Esophagus muscularis mucosa (tissue), 4 donors: ENCODE measurements at regions not wholly inside any gene's neighbourhood (a gene's known extent, or its start where the extent isn't known, plus 50 kb on each side); places are given as distances from the start of the nearest gene placed in this dataset.
A peak's percentile ranks its signal among the peaks of the same experiment; 100 is the strongest.

Experiments
- DNase-seq: peaks from one replicate; pipeline ENCODE4 v3.0.0-alpha.2; 2017; ENCODE audit errors: extremely low spot score
- H3K27ac ChIP-seq, 4 donors: fragments of 200-600 bp; sonication (generic); replicated peaks in 1 of 4; 1 replicate in 3 of 4; 2 replicates in 1 of 4; pipeline ENCODE4 v1.5.1; 2016 to 2019; ENCODE audit warnings: mild to moderate bottlenecking in 1 of 4
- H3K27me3 ChIP-seq, 4 donors: fragments of 200-600 bp; sonication (generic); one replicate each; pipeline versions ENCODE4 v1.5.1 to v1.6.0; 2016 to 2019
- H3K36me3 ChIP-seq, 4 donors: fragments of 200-600 bp; sonication (generic); one replicate each; pipeline ENCODE4 v1.5.1; 2016 to 2019
- H3K4me1 ChIP-seq, 4 donors: fragments of 200-600 bp; sonication (generic); one replicate each; pipeline ENCODE4 v1.5.1; 2016 to 2019
- H3K4me3 ChIP-seq, 4 donors: fragments of 200-600 bp; sonication (generic); 1 replicate in 2 of 4; 2 replicates in 2 of 4; pipeline ENCODE4 v1.5.1; 2016 to 2019; ENCODE audit warnings: mild to moderate bottlenecking in 4 of 4, moderate library complexity in 1 of 4
- H3K9me3 ChIP-seq, 4 donors: fragments of 200-600 bp; sonication (generic); 1 replicate in 3 of 4; 2 replicates in 1 of 4; pipeline ENCODE4 v1.5.1; 2016 to 2019
- CTCF ChIP-seq, 3 experiments: fragments of 200-600 bp in 2 of 3; fragments of 450-650 bp in 1 of 3; sonication (generic) in 2 of 3; IDR thresholded peaks; one replicate each; pipeline ENCODE4 v1.5.1; 2017 to 2019; ENCODE audit warnings: antibody characterized with exemption in 3 of 3, mild to moderate bottlenecking in 2 of 3, moderate library complexity in 1 of 3
- EP300 ChIP-seq: sonication (generic); formaldehyde crosslinking; IDR thresholded peaks from one replicate; pipeline ENCODE4 v1.6.1; 2017; ENCODE audit warnings: antibody characterized with exemption
- POLR2A ChIP-seq: fragments of 450-650 bp; IDR thresholded peaks from one replicate; pipeline ENCODE4 v1.6.1; 2017; ENCODE audit warnings: antibody characterized with exemption, moderate library complexity, mild to moderate bottlenecking, low read depth
- POLR2AphosphoS5 ChIP-seq, 2 donors: sonication (generic); formaldehyde crosslinking; IDR thresholded peaks; one replicate each; pipeline ENCODE4 v1.6.1; 2017; ENCODE audit warnings: antibody characterized with exemption in 2 of 2
- WGBS: methylation state at CpG from one replicate; pipeline ENCODE4 v1.1.5; 2018; 5-methylcytosine and 5-hydroxymethylcytosine counted together
- intact Hi-C: fragments of 100-400 bp; cut with DNase I; formaldehyde crosslinking; loops from one replicate; pipeline ENCODE4 v1.15.1; 2023

DNA sequence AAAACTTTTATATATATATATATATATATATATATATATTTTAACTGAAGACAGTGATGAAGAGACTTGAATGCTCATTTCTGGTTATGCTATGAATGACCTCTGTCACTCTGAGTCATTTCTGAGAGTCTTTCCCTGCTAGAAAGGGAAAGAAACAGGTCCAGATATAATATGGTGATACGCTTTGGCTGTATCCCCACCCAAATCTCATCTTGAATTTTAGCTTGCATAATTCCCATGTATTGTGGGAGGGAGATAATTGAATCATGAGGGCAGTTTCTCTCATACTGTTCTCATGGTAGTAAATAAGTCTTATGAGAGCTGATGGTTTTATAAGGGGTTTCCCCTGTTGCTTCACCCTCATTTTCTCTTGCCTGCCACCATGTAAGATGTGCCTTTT, 254.1 kb upstream of the IGFBP7 start:
- no peaks in the 10 kb centered on the region for H3K9me3 ChIP-seq
- intact Hi-C loops, result no loop called here
- H3K36me3 ChIP-seq, result no peaks in the 10 kb centered on the region
- H3K4me3 ChIP-seq, result no peak overlapping the region
- H3K27me3 ChIP-seq, result no peaks in the 10 kb centered on the region
- DNase-seq, result no peak
- H3K4me1 ChIP-seq, result peaks cover 0 to 13% (median 7%) of the 10 kb centered on the region in 4 donors
- 95% methylated on average over 1 of the region's 1 CpG for WGBS
- no peak for TF ChIP-seq CTCF (IDR thresholded peaks at IDR 0.05)
- H3K27ac ChIP-seq, result no peak overlapping the region

DNA sequence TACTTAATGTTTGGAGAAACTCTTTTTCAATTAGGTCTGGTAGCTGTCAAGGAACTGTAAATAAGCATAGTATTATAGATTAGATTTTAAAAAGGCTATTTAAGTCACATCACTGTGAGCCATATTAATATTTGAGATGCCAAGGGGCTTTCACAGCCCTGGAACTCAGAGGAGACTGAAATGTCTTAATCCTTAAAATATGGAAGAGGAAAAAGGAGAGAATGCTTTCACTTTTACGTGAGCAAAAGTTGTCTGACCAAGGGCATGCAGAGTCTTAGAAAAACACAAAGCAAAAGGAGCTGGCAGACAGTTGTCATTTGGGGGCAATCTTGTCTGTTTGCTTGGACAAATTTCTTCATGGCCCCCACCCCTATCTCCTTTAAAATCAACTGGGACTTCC, 253.2 kb upstream of the IGFBP7 start:
- 4% methylated on average over 1 of the region's 1 CpG for WGBS

GRCh38 chr4:57360681-57361080, 250.5 kb upstream of the IGFBP7 start:
- no peak overlapping the region for H3K27ac ChIP-seq
- no peak for TF ChIP-seq EP300
- no peak for TF ChIP-seq POLR2AphosphoS5 (IDR thresholded peaks at IDR 0.05)
- no peak for TF ChIP-seq POLR2A
- TF ChIP-seq CTCF (IDR thresholded peaks at IDR 0.05), result no peak
- no peak for DNase-seq
- H3K4me3 ChIP-seq, result no peak overlapping the region
- no peaks in the 10 kb centered on the region for H3K36me3 ChIP-seq
- no peaks in the 10 kb centered on the region for H3K27me3 ChIP-seq
- intact Hi-C loops, result no loop called here
- 68% methylated on average over 2 of the region's 2 CpGs for WGBS
- H3K9me3 ChIP-seq, result no peaks in the 10 kb centered on the region
- H3K4me1 ChIP-seq, result peaks cover 0 to 13% (median 7%) of the 10 kb centered on the region in 4 donors

More for the DNA sequence above, 253.2 kb upstream of the IGFBP7 start:
- H3K36me3 ChIP-seq, result no peaks in the 10 kb centered on the region
- no peak for TF ChIP-seq POLR2AphosphoS5 (IDR thresholded peaks at IDR 0.05)
- TF ChIP-seq EP300, result no peak
- no peak for TF ChIP-seq CTCF (IDR thresholded peaks at IDR 0.05)
- no peak for TF ChIP-seq POLR2A
- no peaks in the 10 kb centered on the region for H3K27me3 ChIP-seq
- H3K9me3 ChIP-seq, result no peaks in the 10 kb centered on the region
- intact Hi-C loops, result no loop called here
- no peak for DNase-seq
- no peak overlapping the region for H3K4me3 ChIP-seq
- peaks cover 0 to 13% (median 7%) of the 10 kb centered on the region in 4 donors for H3K4me1 ChIP-seq
- peak overlapping the region in 1 of 4 donors; percentile 40 for H3K27ac ChIP-seq

DNA sequence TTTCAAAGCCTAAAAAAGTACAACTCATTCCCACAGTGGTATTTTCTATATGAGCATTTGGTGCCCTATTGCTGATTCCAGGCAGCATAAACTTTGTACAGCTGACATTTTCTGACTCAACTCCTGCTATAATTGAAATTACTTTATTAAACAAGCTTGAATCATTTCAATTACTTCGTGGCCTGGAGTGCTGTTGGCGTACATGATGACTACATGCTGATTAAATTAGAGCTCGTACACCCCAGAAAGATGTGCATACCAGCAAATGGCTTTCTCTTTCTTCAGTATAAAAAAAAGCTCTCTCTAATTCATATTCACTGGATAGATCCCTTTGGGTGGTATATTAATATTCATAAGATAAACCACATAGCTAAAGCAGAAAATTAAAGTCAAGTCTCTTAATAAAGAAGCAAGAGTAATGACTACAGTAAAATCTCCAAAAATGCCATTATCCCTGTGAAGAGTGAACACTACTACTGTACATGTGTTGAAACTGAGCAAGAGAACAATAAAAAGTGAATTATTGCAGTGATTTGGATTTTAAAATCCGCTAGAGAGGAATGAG, 245.0 kb upstream of the IGFBP7 start:
- TF ChIP-seq POLR2AphosphoS5 (IDR thresholded peaks at IDR 0.05) (no peak), CTCF (IDR thresholded peaks at IDR 0.05) (no peak), EP300 (no peak), POLR2A (no peak)

DNA sequence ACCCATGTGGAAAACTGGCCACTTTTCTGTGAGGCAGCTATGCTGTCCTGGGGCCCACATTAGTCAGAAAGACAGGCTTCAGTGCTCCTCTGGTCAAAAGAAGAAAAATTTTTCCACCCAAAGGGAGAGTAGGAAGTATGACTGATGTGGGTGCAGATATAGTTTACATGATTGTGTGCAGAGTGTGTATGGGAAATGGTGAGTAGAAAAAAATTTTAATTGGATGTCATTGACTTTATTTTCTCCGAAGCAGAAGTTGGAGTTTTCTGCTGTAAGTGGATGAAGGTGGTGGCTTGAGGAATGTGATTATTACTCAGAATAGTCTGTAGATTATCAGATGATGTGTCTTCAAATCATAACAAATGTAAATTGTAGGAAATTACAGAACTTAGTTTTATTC, 241.5 kb upstream of the IGFBP7 start:
- 86% methylated on average over 1 of the region's 1 CpG for WGBS
- no peak overlapping the region for H3K4me3 ChIP-seq
- intact Hi-C loops, result no loop called here
- H3K27ac ChIP-seq, result no peak overlapping the region
- no peak for DNase-seq
- no peaks in the 10 kb centered on the region for H3K4me1 ChIP-seq
- no peaks in the 10 kb centered on the region for H3K9me3 ChIP-seq
- H3K36me3 ChIP-seq, result no peaks in the 10 kb centered on the region
- no peaks in the 10 kb centered on the region for H3K27me3 ChIP-seq
- TF ChIP-seq POLR2A (no peak), POLR2AphosphoS5 (IDR thresholded peaks at IDR 0.05) (no peak), CTCF (IDR thresholded peaks at IDR 0.05) (no peak), EP300 (no peak)

More for the DNA sequence above, 245.0 kb upstream of the IGFBP7 start:
- H3K4me3 ChIP-seq, result no peak overlapping the region
- no peaks in the 10 kb centered on the region for H3K4me1 ChIP-seq
- H3K27ac ChIP-seq, result no peak overlapping the region
- WGBS, result 89% methylated on average over 4 of the region's 4 CpGs
- no peaks in the 10 kb centered on the region for H3K27me3 ChIP-seq
- H3K36me3 ChIP-seq, result no peaks in the 10 kb centered on the region
- no peaks in the 10 kb centered on the region for H3K9me3 ChIP-seq
- intact Hi-C loops, result no loop called here
- DNase-seq, result no peak
